HEK293 (cell line): ENCODE measurements at regions not wholly inside any gene's neighbourhood (a gene's known extent, or its start where the extent isn't known, plus 50 kb on each side); places are given as distances from the start of the nearest gene placed in this dataset.

Experiments used
- CTCF ChIA-PET: fragments of 350-600 bp; formaldehyde crosslinking; extraction: SDS; loops from one replicate; lab custom pipeline; 2021; ENCODE audit warnings: antibody characterized with exemption; lab: Yijun Ruan, JAX
- POLR2A ChIA-PET: fragments of 300-600 bp; formaldehyde crosslinking; extraction: SDS; loops from one replicate; lab custom pipeline; 2020; ENCODE audit warnings: antibody characterized with exemption, inconsistent platforms; lab: Yijun Ruan, JAX
- H3K27ac ChIP-seq: fragments of 200-500 bp; sonication (Bioruptor generic); 2 replicates; pipeline ENCODE4 v1.5.1; 2014; ENCODE audit warnings: low read depth, low read length, control low read depth, inconsistent platforms; ENCODE audit errors: extremely low read depth
- H3K36me3 ChIP-seq, 2 experiments: fragments of 200-500 bp in 1 of 2; sonication (Bioruptor generic) in 1 of 2; 1 replicate in 1 of 2; 2 replicates in 1 of 2; pipeline ENCODE4 v1.5.1; 2014 to 2017; ENCODE audit warnings: inconsistent platforms in 2 of 2, low read length in 2 of 2; ENCODE audit not compliant: control insufficient read depth in 2 of 2, insufficient read depth in 1 of 2
- H3K4me1 ChIP-seq: fragments of 200-500 bp; sonication (Bioruptor generic); 2 replicates; pipeline ENCODE4 v1.5.1; 2014; ENCODE audit warnings: mild to moderate bottlenecking, low read length, inconsistent platforms; ENCODE audit not compliant: control insufficient read depth, insufficient read depth
- H3K4me3 ChIP-seq: 2 replicates; pipeline ENCODE4 v1.5.1; 2011; ENCODE audit warnings: low read depth, mild to moderate bottlenecking, control low read depth, low read length, moderate library complexity
- H3K9me3 ChIP-seq: fragments of 200-500 bp; sonication (Bioruptor generic); 2 replicates; pipeline ENCODE4 v1.5.1; 2014; ENCODE audit warnings: low read depth, low read length, inconsistent platforms; ENCODE audit not compliant: control insufficient read depth, insufficient read depth
- KLF9 ChIP-seq: fragments of 450-650 bp; formaldehyde crosslinking; IDR thresholded peaks from 2 replicates; pipeline ENCODE4 v1.5.1; 2016; ENCODE audit warnings: missing biosample characterization, missing genetic modification characterization, low read depth
- MEIS1 ChIP-seq: sonication (generic); formaldehyde crosslinking; IDR thresholded peaks from 2 replicates; pipeline ENCODE4 v1.8.1; 2022; ENCODE audit warnings: missing genetic modification reagents, mild to moderate bottlenecking, borderline replicate concordance
- MZF1 ChIP-seq: fragments of 450-650 bp; formaldehyde crosslinking; IDR thresholded peaks from 2 replicates; pipeline ENCODE4 v1.5.1; 2017; ENCODE audit warnings: missing biosample characterization, missing genetic modification characterization, borderline replicate concordance
- SALL2 ChIP-seq: fragments of 450-650 bp; formaldehyde crosslinking; IDR thresholded peaks from 2 replicates; pipeline ENCODE4 v1.5.0; 2017; ENCODE audit warnings: missing biosample characterization, mild to moderate bottlenecking, missing genetic modification characterization, borderline replicate concordance
- SP2 ChIP-seq: fragments of 450-650 bp; formaldehyde crosslinking; IDR thresholded peaks from 2 replicates; pipeline ENCODE4 v1.5.1; 2016; ENCODE audit warnings: missing biosample characterization, missing genetic modification characterization
- ZBTB1 ChIP-seq: fragments of 450-650 bp; formaldehyde crosslinking; IDR thresholded peaks from 2 replicates; pipeline ENCODE4 v1.5.1; 2016; ENCODE audit warnings: missing biosample characterization, missing genetic modification characterization
- ZBTB17 ChIP-seq: fragments of 450-650 bp; formaldehyde crosslinking; IDR thresholded peaks from 2 replicates; pipeline ENCODE4 v1.5.1; 2016; ENCODE audit warnings: missing biosample characterization, missing genetic modification characterization
- ZBTB7A ChIP-seq: fragments of 450-650 bp; formaldehyde crosslinking; IDR thresholded peaks from 2 replicates; pipeline ENCODE4 v1.5.1; 2016; ENCODE audit warnings: low read depth, missing biosample characterization, missing genetic modification characterization
- ZEB2 ChIP-seq: fragments of 450-650 bp; formaldehyde crosslinking; IDR thresholded peaks from 2 replicates; pipeline ENCODE4 v1.5.1; 2016; ENCODE audit warnings: missing biosample characterization, missing genetic modification characterization
- ZNF112 ChIP-seq: fragments of 450-650 bp; formaldehyde crosslinking; IDR thresholded peaks from 2 replicates; pipeline ENCODE4 v1.5.0; 2017; ENCODE audit warnings: missing biosample characterization, missing genetic modification characterization
- ZNF138 ChIP-seq: fragments of 450-650 bp; formaldehyde crosslinking; IDR thresholded peaks from 2 replicates; pipeline ENCODE4 v1.5.1; 2016; ENCODE audit warnings: missing biosample characterization, missing genetic modification characterization, borderline replicate concordance
- ZNF202 ChIP-seq: fragments of 450-650 bp; formaldehyde crosslinking; IDR thresholded peaks from 2 replicates; pipeline ENCODE4 v1.5.1; 2016; ENCODE audit warnings: missing biosample characterization, missing genetic modification characterization, borderline replicate concordance
- ZNF23 ChIP-seq: fragments of 450-650 bp; formaldehyde crosslinking; IDR thresholded peaks from 2 replicates; pipeline ENCODE4 v1.5.1; 2016; ENCODE audit warnings: missing biosample characterization, missing genetic modification characterization, borderline replicate concordance
- ZNF239 ChIP-seq: fragments of 450-650 bp; formaldehyde crosslinking; IDR thresholded peaks from 2 replicates; pipeline ENCODE4 v1.5.1; 2016; ENCODE audit warnings: missing biosample characterization, missing genetic modification characterization
- ZNF501 ChIP-seq: fragments of 450-650 bp; formaldehyde crosslinking; IDR thresholded peaks from 2 replicates; pipeline ENCODE4 v1.5.1; 2016; ENCODE audit warnings: missing biosample characterization, missing genetic modification characterization
- ZNF521 ChIP-seq: fragments of 450-650 bp; formaldehyde crosslinking; IDR thresholded peaks from 2 replicates; pipeline ENCODE4 v1.5.1; 2017; ENCODE audit warnings: missing biosample characterization, mild to moderate bottlenecking, missing genetic modification characterization
- ZNF585B ChIP-seq: fragments of 450-650 bp; formaldehyde crosslinking; IDR thresholded peaks from 2 replicates; pipeline ENCODE4 v1.5.1; 2016; ENCODE audit warnings: missing biosample characterization, missing genetic modification characterization
- ZNF600 ChIP-seq: fragments of 450-650 bp; formaldehyde crosslinking; IDR thresholded peaks from 2 replicates; pipeline ENCODE4 v1.5.1; 2016; ENCODE audit warnings: missing biosample characterization, missing genetic modification characterization
- ZNF626 ChIP-seq: fragments of 450-650 bp; sonication (Bioruptor Pico); formaldehyde crosslinking; IDR thresholded peaks from 2 replicates; pipeline ENCODE4 v1.5.1; 2018; ENCODE audit warnings: missing biosample characterization, missing genetic modification characterization, inconsistent platforms
- ZNF768 ChIP-seq: fragments of 450-650 bp; formaldehyde crosslinking; IDR thresholded peaks from 2 replicates; pipeline ENCODE4 v1.5.1; 2018; ENCODE audit warnings: missing biosample characterization, mild to moderate bottlenecking, missing genetic modification characterization
- ZNF791 ChIP-seq: fragments of 450-650 bp; formaldehyde crosslinking; IDR thresholded peaks from 2 replicates; pipeline ENCODE4 v1.5.1; 2016; ENCODE audit warnings: missing biosample characterization, missing genetic modification characterization
- ZNF837 ChIP-seq: fragments of 450-650 bp; formaldehyde crosslinking; IDR thresholded peaks from 2 replicates; pipeline ENCODE4 v1.5.1; 2016; ENCODE audit warnings: missing biosample characterization, missing genetic modification characterization
- TF ChIP-seq, protein P1 (sequence below): fragments of 450-650 bp; formaldehyde crosslinking; IDR thresholded peaks from 2 replicates; pipeline ENCODE4 v1.5.1; 2016; ENCODE audit warnings: missing biosample characterization, missing genetic modification characterization
- TF ChIP-seq, protein P2 (sequence below): fragments of 450-650 bp; formaldehyde crosslinking; IDR thresholded peaks from 2 replicates; pipeline ENCODE4 v1.5.1; 2016; ENCODE audit warnings: missing biosample characterization, missing genetic modification characterization, low read depth
- TF ChIP-seq, protein P3 (sequence below): fragments of 450-650 bp; formaldehyde crosslinking; optimal IDR thresholded peaks from 2 replicates; pipeline ENCODE3; 2016; ENCODE audit warnings: missing biosample characterization, mild to moderate bottlenecking, missing genetic modification characterization
- TF ChIP-seq, protein P4 (sequence below): fragments of 450-650 bp; formaldehyde crosslinking; IDR thresholded peaks from 2 replicates; pipeline ENCODE4 v1.5.1; 2016; ENCODE audit warnings: missing biosample characterization, missing genetic modification characterization

GRCh38 chr1:83495560-83495959, 503.4 kb downstream of the TTLL7 start (continued):
- no peak for TF ChIP-seq ZBTB7A (tag by site-specific recombination)

DNA sequence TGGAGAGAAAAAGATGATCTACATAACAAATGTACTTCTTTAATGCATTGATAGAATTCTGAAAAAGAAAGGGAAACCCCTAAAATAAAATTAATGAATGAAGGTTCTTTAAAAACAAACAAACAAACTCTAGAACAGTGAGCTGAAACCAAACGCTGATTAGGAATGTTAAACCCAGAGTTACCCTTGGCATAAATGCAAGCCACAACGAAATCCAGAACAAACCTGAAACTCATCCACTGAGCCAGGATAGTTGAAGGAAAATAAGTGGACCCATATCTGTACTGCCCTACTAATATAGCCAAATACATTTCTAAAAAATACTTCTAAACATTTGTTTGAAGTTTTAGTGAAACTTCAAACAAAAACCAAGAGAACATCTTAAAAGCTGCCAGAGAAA, 505.3 kb downstream of the TTLL7 start:
- TF ChIP-seq ZNF626 (no peak), ZNF768 (tag by site-specific recombination) (no peak)
- TF ChIP-seq, protein P1, sequence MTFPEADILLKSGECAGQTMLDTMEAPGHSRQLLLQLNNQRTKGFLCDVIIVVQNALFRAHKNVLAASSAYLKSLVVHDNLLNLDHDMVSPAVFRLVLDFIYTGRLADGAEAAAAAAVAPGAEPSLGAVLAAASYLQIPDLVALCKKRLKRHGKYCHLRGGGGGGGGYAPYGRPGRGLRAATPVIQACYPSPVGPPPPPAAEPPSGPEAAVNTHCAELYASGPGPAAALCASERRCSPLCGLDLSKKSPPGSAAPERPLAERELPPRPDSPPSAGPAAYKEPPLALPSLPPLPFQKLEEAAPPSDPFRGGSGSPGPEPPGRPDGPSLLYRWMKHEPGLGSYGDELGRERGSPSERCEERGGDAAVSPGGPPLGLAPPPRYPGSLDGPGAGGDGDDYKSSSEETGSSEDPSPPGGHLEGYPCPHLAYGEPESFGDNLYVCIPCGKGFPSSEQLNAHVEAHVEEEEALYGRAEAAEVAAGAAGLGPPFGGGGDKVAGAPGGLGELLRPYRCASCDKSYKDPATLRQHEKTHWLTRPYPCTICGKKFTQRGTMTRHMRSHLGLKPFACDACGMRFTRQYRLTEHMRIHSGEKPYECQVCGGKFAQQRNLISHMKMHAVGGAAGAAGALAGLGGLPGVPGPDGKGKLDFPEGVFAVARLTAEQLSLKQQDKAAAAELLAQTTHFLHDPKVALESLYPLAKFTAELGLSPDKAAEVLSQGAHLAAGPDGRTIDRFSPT: no peak
- Histone ChIP-seq H3K27ac (no peak overlapping the region), H3K36me3 (no peaks in the 10 kb centered on the region), H3K9me3 (no peaks in the 10 kb centered on the region), H3K4me3 (no peak overlapping the region), H3K4me1 (no peaks in the 10 kb centered on the region)
- ChIA-PET CTCF (interaction anchor here (0.6 kb wide), 1 partner anchor 107 kb away, joined by 3 read pairs; no protein-coding TSS in a partner anchor), POLR2A (no interaction called here)

DNA sequence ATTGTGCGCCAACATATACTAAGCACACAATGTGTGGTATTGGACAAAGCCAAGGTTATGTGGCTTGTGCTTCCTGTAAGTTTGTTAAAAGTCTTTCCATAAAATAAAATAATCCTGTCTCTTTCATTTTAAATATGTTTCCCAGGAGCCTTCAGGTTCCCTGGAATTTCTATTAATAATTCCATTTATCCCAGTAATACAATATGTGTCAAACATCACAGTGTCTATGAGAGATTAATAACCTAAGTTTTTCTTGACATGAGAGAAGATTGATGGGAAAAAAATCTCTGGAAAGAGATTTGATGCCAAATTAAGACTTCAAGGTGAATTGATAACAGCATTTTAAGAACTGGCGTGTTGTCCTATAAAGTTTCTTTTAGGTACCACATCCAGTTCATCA, 507.0 kb downstream of the TTLL7 start:
- TF ChIP-seq, protein P2, sequence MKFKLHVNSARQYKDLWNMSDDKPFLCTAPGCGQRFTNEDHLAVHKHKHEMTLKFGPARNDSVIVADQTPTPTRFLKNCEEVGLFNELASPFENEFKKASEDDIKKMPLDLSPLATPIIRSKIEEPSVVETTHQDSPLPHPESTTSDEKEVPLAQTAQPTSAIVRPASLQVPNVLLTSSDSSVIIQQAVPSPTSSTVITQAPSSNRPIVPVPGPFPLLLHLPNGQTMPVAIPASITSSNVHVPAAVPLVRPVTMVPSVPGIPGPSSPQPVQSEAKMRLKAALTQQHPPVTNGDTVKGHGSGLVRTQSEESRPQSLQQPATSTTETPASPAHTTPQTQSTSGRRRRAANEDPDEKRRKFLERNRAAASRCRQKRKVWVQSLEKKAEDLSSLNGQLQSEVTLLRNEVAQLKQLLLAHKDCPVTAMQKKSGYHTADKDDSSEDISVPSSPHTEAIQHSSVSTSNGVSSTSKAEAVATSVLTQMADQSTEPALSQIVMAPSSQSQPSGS: no peak
- TF ChIP-seq, protein P3, sequence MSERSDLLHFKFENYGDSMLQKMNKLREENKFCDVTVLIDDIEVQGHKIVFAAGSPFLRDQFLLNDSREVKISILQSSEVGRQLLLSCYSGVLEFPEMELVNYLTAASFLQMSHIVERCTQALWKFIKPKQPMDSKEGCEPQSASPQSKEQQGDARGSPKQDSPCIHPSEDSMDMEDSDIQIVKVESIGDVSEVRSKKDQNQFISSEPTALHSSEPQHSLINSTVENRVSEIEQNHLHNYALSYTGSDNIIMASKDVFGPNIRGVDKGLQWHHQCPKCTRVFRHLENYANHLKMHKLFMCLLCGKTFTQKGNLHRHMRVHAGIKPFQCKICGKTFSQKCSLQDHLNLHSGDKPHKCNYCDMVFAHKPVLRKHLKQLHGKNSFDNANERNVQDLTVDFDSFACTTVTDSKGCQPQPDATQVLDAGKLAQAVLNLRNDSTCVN: no peak
- no peak for TF ChIP-seq ZNF501 (tag by site-specific recombination)
- no peak for TF ChIP-seq ZNF600 (tag by site-specific recombination)
- TF ChIP-seq ZNF791 (tag by site-specific recombination): no peak
- Histone ChIP-seq H3K9me3 (no peaks in the 10 kb centered on the region), H3K36me3 (no peaks in the 10 kb centered on the region), H3K4me3 (no peak overlapping the region), H3K4me1 (no peaks in the 10 kb centered on the region), H3K27ac (no peak overlapping the region)
- ChIA-PET POLR2A (interaction anchor here (0.7 kb wide), 1 partner anchor 16 kb away, joined by 4 read pairs; no protein-coding TSS in a partner anchor), CTCF (no interaction called here)

DNA sequence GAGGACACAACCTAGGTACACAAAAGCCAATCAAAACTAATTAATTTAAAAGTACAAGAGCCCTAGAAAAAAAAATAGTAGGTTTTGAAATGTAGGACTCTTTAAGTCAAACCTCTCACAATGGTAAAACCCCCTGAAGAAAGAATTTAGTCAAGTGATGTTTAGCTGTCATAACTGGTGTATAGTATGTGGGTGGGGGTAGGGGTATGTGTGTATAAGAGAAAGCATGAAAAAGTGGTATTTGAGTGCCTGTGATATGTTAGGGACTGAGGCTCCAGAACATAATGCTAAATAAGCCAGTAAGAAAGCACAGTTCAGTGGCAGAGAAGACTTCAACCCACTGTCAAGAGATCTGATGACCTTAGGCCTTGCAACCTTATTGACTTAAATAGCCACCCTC, 507.9 kb downstream of the TTLL7 start:
- Histone ChIP-seq H3K9me3 (no peaks in the 10 kb centered on the region), H3K27ac (no peak overlapping the region), H3K4me1 (no peaks in the 10 kb centered on the region), H3K4me3 (no peak overlapping the region), H3K36me3 (no peaks in the 10 kb centered on the region)
- CTCF ChIA-PET: no interaction called here
- POLR2A ChIA-PET: no interaction called here
- TF ChIP-seq ZNF585B (tag by site-specific recombination): no peak
- TF ChIP-seq SALL2 (tag by site-specific recombination): no peak
- TF ChIP-seq MZF1 (tag by site-specific recombination): no peak
- TF ChIP-seq, protein P4, sequence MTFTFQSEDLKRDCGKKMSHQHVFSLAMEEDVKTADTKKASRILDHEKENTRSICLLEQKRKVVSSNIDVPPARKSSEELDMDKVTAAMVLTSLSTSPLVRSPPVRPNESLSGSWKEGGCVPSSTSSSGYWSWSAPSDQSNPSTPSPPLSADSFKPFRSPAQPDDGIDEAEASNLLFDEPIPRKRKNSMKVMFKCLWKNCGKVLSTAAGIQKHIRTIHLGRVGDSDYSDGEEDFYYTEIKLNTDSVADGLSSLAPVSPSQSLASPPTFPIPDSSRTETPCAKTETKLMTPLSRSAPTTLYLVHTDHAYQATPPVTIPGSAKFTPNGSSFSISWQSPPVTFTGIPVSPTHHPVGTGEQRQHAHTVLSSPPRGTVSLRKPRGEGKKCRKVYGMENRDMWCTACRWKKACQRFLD (tag by site-specific recombination): no peak
- TF ChIP-seq ZNF202 (tag by site-specific recombination): no peak
- no peak for TF ChIP-seq ZNF791 (tag by site-specific recombination)
- TF ChIP-seq ZNF239 (tag by site-specific recombination): no peak
- TF ChIP-seq ZNF23 (tag by site-specific recombination): no peak
- TF ChIP-seq SP2 (tag by site-specific recombination): no peak
- TF ChIP-seq ZNF112 (tag by site-specific recombination): no peak
- TF ChIP-seq ZBTB17 (tag by site-specific recombination): no peak
- TF ChIP-seq ZNF837 (tag by site-specific recombination): no peak
- no peak for TF ChIP-seq ZEB2
- TF ChIP-seq MEIS1 (CRISPR knock-in tag): no peak
- TF ChIP-seq ZNF521 (tag by site-specific recombination): no peak
- TF ChIP-seq ZNF138 (tag by site-specific recombination): no peak
- TF ChIP-seq ZBTB1 (tag by site-specific recombination): no peak
- TF ChIP-seq KLF9 (tag by site-specific recombination): no peak
